Mucosa of descending colon (tissue), 3 donors: ENCODE measurements at regions not wholly inside any gene's neighbourhood (a gene's known extent, or its start where the extent isn't known, plus 50 kb on each side); places are given as distances from the start of the nearest gene placed in this dataset.

Experiments
- ATAC-seq: fragments of 200-7000 bp; cut with Tn5 transposase; one replicate; pipeline ENCODE4 v1.9.1; 2020; ENCODE audit warnings: mild to moderate bottlenecking, moderate library complexity
- DNase-seq, 3 donors: peaks; one replicate each; pipeline ENCODE4 v3.0.0-alpha.2; 2020
- H3K36me3 ChIP-seq: fragments of 200-600 bp; one replicate; pipeline ENCODE4 v1.8.0; 2021; ENCODE audit warnings: low read depth, mild to moderate bottlenecking
- H3K4me1 ChIP-seq: fragments of 200-600 bp; one replicate; pipeline ENCODE4 v1.8.0; 2021; ENCODE audit warnings: low read depth, mild to moderate bottlenecking
- H3K4me3 ChIP-seq: fragments of 200-600 bp; one replicate; pipeline ENCODE4 v1.8.0; 2021; ENCODE audit warnings: mild to moderate bottlenecking
- H3K9me3 ChIP-seq: fragments of 200-600 bp; one replicate; pipeline ENCODE4 v1.8.0; 2021; ENCODE audit warnings: mild to moderate bottlenecking
- CTCF ChIP-seq: fragments of 200-600 bp; IDR thresholded peaks from one replicate; pipeline ENCODE4 v1.8.0; 2022; ENCODE audit warnings: antibody characterized with exemption, mild to moderate bottlenecking
- intact Hi-C, 2 donors: fragments of 100-400 bp; cut with DNase I in 1 of 2; cut with micrococcal nuclease in 1 of 2; formaldehyde crosslinking; loops; one replicate each; pipeline versions ENCODE4 v1.11.0 to v1.11.1; 2022; cut with DNase I, micrococcal nuclease
- donor health status: DM: no; HTN: no; CAD: no; lungs with moderate emphysema.
- donor health status: DM: no; HTN: no; CAD: no.
- donor health status: DM: no; HTN: yes; CAD: no.

DNA sequence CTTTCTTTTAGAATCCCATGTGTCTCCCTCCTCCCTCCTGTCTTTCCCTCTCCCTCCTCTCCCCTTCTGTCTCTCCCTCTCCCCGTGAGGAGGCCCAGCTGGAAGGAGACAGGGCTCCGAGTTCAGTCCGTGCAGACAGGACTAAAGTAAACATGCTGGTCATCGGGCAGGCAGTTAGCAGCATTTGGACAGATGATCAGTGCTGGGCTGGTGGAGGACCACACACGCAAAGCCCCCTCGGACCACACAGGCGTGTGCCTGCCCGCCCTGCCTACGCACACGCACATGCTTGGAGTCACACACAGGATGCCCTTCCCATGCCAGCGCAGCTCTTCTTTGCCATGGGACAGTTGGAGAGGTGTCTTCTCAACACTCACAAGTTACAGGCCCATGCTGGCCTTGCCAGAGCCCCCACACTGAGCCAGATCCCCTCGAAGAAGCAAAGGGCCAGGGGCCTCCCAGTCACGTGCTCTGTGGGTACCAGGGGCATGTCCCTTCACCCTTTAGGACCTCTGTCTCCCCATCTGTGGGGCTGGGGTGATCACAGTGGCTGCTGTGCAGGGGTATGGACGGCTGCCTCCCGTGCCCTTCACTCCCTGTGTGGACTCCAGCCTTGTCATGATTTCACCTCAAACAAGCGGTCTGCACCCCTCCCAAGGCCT, 215.7 kb upstream of the FOXF1 start:
- peaks cover 5% of the 10 kb centered on the region for H3K4me1 ChIP-seq
- TF ChIP-seq CTCF, result no peak
- no peaks in the 10 kb centered on the region for H3K9me3 ChIP-seq
- no peaks in the 10 kb centered on the region for H3K36me3 ChIP-seq
- peak in 2 of 3 donors; percentile 40 to 47 for DNase-seq
- no peak overlapping the region for H3K4me3 ChIP-seq
- peak; percentile 63 for ATAC-seq
- intact Hi-C loops, result no loop called here

GRCh38 chr16:86296256-86296655, 214.1 kb upstream of the FOXF1 start:
- no peaks in the 10 kb centered on the region for H3K36me3 ChIP-seq
- DNase-seq (no peak), ATAC-seq (no peak)
- no peak for TF ChIP-seq CTCF
- H3K9me3 ChIP-seq, result no peaks in the 10 kb centered on the region
- H3K4me3 ChIP-seq, result no peak overlapping the region
- intact Hi-C loops, result no loop called here
- H3K4me1 ChIP-seq, result peaks cover 5% of the 10 kb centered on the region

- intact Hi-C loops, result no loop called here
- DNase-seq (no peak), ATAC-seq (no peak)
- TF ChIP-seq CTCF, result no peak
- no peaks in the 10 kb centered on the region for H3K36me3 ChIP-seq
- no peaks in the 10 kb centered on the region for H3K9me3 ChIP-seq
- H3K4me3 ChIP-seq, result no peak overlapping the region
- H3K4me1 ChIP-seq, result peaks cover 5% of the 10 kb centered on the region
Observed at GRCh38 chr16:86297391-86297790, 212.9 kb upstream of the FOXF1 start.

GRCh38 chr16:86297866-86298757, 212.2 kb upstream of the FOXF1 start:
- intact Hi-C loops, result no loop called here
- DNase-seq (peak in 1 of 3 donors; percentile 35), ATAC-seq (peak; percentile 37)
- no peaks in the 10 kb centered on the region for H3K9me3 ChIP-seq
- H3K4me1 ChIP-seq, result peaks cover 5% of the 10 kb centered on the region
- no peak for TF ChIP-seq CTCF
- no peaks in the 10 kb centered on the region for H3K36me3 ChIP-seq
- no peak overlapping the region for H3K4me3 ChIP-seq

GRCh38 chr16:86298758-86299134, 211.6 kb upstream of the FOXF1 start:
- Histone ChIP-seq H3K4me3 (no peak overlapping the region), H3K4me1 (peaks cover 5% of the 10 kb centered on the region), H3K36me3 (no peaks in the 10 kb centered on the region), H3K9me3 (no peaks in the 10 kb centered on the region)
- intact Hi-C loops, result no loop called here
- ATAC-seq, result peak; percentile 20
- no peak for TF ChIP-seq CTCF
- no peak for DNase-seq
